Upper lobe of left lung (tissue), 6 donors: ENCODE measurements at regions not wholly inside any gene's neighbourhood (a gene's known extent, or its start where the extent isn't known, plus 50 kb on each side); places are given as distances from the start of the nearest gene placed in this dataset.

Experiments
- ATAC-seq, 2 donors: fragments of 200-7000 bp; cut with Tn5 transposase; one replicate each; pipeline ENCODE4 v1.9.1; 2022; ENCODE audit warnings: mild to moderate bottlenecking in 2 of 2, moderate library complexity in 2 of 2; ENCODE audit not compliant: low FRiP score in 2 of 2
- DNase-seq, 2 donors: peaks; one replicate each; pipeline ENCODE4 v3.0.0-alpha.2; 2019 to 2020
- H3K27ac ChIP-seq, 4 donors: fragments of 200-600 bp; sonication (generic); one replicate each; pipeline ENCODE4 v1.5.1; 2016 to 2019
- H3K27me3 ChIP-seq, 4 donors: fragments of 200-600 bp; sonication (generic); one replicate each; pipeline ENCODE4 v1.5.1; 2017 to 2019
- H3K36me3 ChIP-seq, 4 donors: fragments of 200-600 bp; sonication (generic); one replicate each; pipeline ENCODE4 v1.5.1; 2016 to 2019
- H3K4me1 ChIP-seq, 4 donors: fragments of 200-600 bp; sonication (generic); one replicate each; pipeline ENCODE4 v1.5.1; 2018 to 2019
- H3K4me3 ChIP-seq, 4 donors: fragments of 200-600 bp; sonication (generic); one replicate each; pipeline ENCODE4 v1.5.1; 2017 to 2019; ENCODE audit warnings: mild to moderate bottlenecking in 2 of 4, moderate library complexity in 1 of 4
- H3K9me3 ChIP-seq, 4 donors: fragments of 200-600 bp; sonication (generic); one replicate each; pipeline ENCODE4 v1.5.1; 2018 to 2019
- CTCF ChIP-seq, 6 experiments: fragments of 450-650 bp in 4 of 6; fragments of 200-600 bp in 2 of 6; sonication (generic) in 2 of 6; IDR thresholded peaks; one replicate each; pipeline ENCODE4 v1.5.1; 2016 to 2019; ENCODE audit warnings: antibody characterized with exemption in 6 of 6
- EP300 ChIP-seq, 4 donors: sonication (generic); formaldehyde crosslinking; IDR thresholded peaks; one replicate each; pipeline ENCODE4 v1.5.1; 2017; ENCODE audit warnings: antibody characterized with exemption in 4 of 4, control low read depth in 2 of 4
- POLR2A ChIP-seq, 4 donors: fragments of 450-650 bp; IDR thresholded peaks; one replicate each; pipeline ENCODE4 v1.5.1; 2016 to 2017; ENCODE audit warnings: antibody characterized with exemption in 4 of 4, mild to moderate bottlenecking in 2 of 4
- POLR2AphosphoS5 ChIP-seq, 2 donors: sonication (generic); formaldehyde crosslinking; IDR thresholded peaks; one replicate each; pipeline ENCODE4 v1.5.1; 2017; ENCODE audit warnings: antibody characterized with exemption in 2 of 2
- WGBS, 2 donors: methylation state at CpG; one replicate each; pipeline ENCODE4 v1.1.5; 2017 to 2018; 5-methylcytosine and 5-hydroxymethylcytosine counted together
- donor health status: DM: no; HTN: no; CAD: no; lungs with moderate emphysema.
- donor health status: DM: no; HTN: yes; CAD: no; lungs with severe emphysema.

DNA sequence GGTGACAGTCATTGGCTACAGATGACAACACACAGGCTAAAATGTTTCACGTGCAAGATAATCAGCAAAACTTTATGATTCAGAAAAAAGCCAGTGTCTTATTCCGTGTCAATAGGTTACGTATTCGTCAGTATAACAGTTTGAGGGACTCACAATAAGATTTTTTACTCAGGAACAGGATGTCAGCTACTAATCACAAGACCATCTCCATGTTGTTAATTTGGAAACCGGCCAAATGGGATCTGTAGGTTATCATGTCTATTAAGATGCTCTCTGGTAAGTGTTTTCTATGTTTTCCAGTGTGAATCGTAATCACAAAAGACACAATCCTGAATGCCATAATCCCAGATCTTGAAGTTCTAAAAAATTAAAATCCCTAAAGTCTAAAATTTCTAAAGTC is 197.3 kb downstream of the ETV1 start:
- ATAC-seq = no peak
- 78 to 82% methylated on average over 6 of the region's 6 CpGs for WGBS, 2 donors
- no peaks in the 10 kb centered on the region for H3K4me1 ChIP-seq
- H3K27me3 ChIP-seq = no peaks in the 10 kb centered on the region
- no peak overlapping the region for H3K4me3 ChIP-seq
- TF ChIP-seq EP300 (IDR thresholded peaks at IDR 0.05) (no peak), POLR2AphosphoS5 (IDR thresholded peaks at IDR 0.05) (no peak)
- no peaks in the 10 kb centered on the region for H3K36me3 ChIP-seq
- DNase-seq = no peak
- no peak overlapping the region for H3K27ac ChIP-seq
- no peaks in the 10 kb centered on the region for H3K9me3 ChIP-seq

- Histone ChIP-seq H3K4me3 (no peak overlapping the region), H3K27me3 (no peaks in the 10 kb centered on the region), H3K36me3 (no peaks in the 10 kb centered on the region), H3K9me3 (no peaks in the 10 kb centered on the region), H3K4me1 (no peaks in the 10 kb centered on the region), H3K27ac (no peak overlapping the region)
- no peak for DNase-seq
- TF ChIP-seq POLR2AphosphoS5 (IDR thresholded peaks at IDR 0.05) = no peak
- no peak for TF ChIP-seq CTCF (IDR thresholded peaks at IDR 0.05)
- no peak for TF ChIP-seq POLR2A (IDR thresholded peaks at IDR 0.05)
- TF ChIP-seq EP300 (IDR thresholded peaks at IDR 0.05) = no peak
- WGBS, 2 donors = 79 to 82% methylated on average over 4 of the region's 4 CpGs
- ATAC-seq = no peak
Observed at GRCh38 chr7:13793926-13794325, 195.5 kb downstream of the ETV1 start.

- no peaks in the 10 kb centered on the region for H3K36me3 ChIP-seq
- H3K27me3 ChIP-seq = no peaks in the 10 kb centered on the region
- no peaks in the 10 kb centered on the region for H3K4me1 ChIP-seq
- TF ChIP-seq EP300 (IDR thresholded peaks at IDR 0.05) (no peak), POLR2A (IDR thresholded peaks at IDR 0.05) (no peak), POLR2AphosphoS5 (IDR thresholded peaks at IDR 0.05) (no peak), CTCF (IDR thresholded peaks at IDR 0.05) (no peak)
- no peak overlapping the region for H3K4me3 ChIP-seq
- H3K27ac ChIP-seq = no peak overlapping the region
- 88 to 92% methylated on average over 2 of the region's 2 CpGs for WGBS, 2 donors
- H3K9me3 ChIP-seq = no peaks in the 10 kb centered on the region
- ATAC-seq (no peak), DNase-seq (no peak)
Observed at GRCh38 chr7:13794581-13794980, 194.9 kb downstream of the ETV1 start.

- H3K4me3 ChIP-seq = no peak overlapping the region
- DNase-seq (no peak), ATAC-seq (no peak)
- WGBS, 2 donors = 62% methylated on average over 1 of the region's 1 CpG
- no peaks in the 10 kb centered on the region for H3K36me3 ChIP-seq
- no peaks in the 10 kb centered on the region for H3K27me3 ChIP-seq
- no peak overlapping the region for H3K27ac ChIP-seq
- H3K4me1 ChIP-seq = no peaks in the 10 kb centered on the region
- H3K9me3 ChIP-seq = no peaks in the 10 kb centered on the region
- TF ChIP-seq CTCF (IDR thresholded peaks at IDR 0.05) = no peak
- TF ChIP-seq POLR2AphosphoS5 (IDR thresholded peaks at IDR 0.05) = no peak
- no peak for TF ChIP-seq POLR2A (IDR thresholded peaks at IDR 0.05)
- no peak for TF ChIP-seq EP300 (IDR thresholded peaks at IDR 0.05)
Observed at GRCh38 chr7:13797545-13797944, 191.9 kb downstream of the ETV1 start.

DNA sequence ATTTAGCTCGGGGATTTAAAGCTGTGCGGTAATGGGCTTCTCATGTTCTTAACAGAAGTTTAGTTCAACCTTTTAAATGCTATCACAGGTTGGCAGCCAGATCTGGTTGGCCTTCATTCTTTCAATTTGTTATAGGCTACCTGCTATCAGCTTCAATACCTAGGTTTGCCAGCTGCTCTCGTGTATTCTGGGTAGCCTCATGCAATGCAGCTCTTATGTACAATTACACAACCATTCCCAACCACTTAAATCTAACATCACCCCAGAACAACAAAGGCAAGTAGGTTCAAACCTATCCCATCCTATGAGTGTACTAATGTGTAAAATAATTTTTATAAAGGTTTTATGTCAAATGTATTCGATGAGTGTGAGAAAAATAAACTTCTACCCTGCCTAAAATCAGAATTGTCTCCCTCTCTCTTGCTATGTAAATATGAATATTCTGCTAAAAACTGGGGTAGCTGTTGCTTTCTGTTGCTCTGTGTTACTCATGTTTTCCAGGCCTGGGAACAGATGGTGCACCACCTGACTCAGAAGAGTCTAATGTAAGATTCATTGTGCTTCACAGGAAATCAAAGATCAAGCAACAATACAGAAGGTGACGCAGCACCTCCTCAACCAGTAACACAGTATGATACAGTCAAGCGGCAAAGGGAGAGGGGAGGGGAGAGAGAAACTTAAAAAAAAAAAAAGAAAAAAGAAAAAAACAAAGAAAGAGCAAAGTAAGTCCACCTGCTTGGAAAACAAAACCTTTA is 188.6 kb downstream of the ETV1 start:
- no peak overlapping the region for H3K27ac ChIP-seq
- H3K36me3 ChIP-seq = no peaks in the 10 kb centered on the region
- no peak overlapping the region for H3K4me3 ChIP-seq
- ATAC-seq (no peak), DNase-seq (peak in 1 of 2 donors; percentile 22)
- no peaks in the 10 kb centered on the region for H3K27me3 ChIP-seq
- TF ChIP-seq EP300 (IDR thresholded peaks at IDR 0.05) = no peak
- TF ChIP-seq CTCF (IDR thresholded peaks at IDR 0.05) = no peak
- TF ChIP-seq POLR2A (IDR thresholded peaks at IDR 0.05) = no peak
- TF ChIP-seq POLR2AphosphoS5 (IDR thresholded peaks at IDR 0.05) = no peak
- H3K9me3 ChIP-seq = no peaks in the 10 kb centered on the region
- WGBS, 2 donors = 62 to 71% methylated on average over 6 of the region's 6 CpGs
- no peaks in the 10 kb centered on the region for H3K4me1 ChIP-seq
